Fibroblast of lung (primary cell): ENCODE measurements at regions not wholly inside any gene's neighbourhood (a gene's known extent, or its start where the extent isn't known, plus 50 kb on each side); places are given as distances from the start of the nearest gene placed in this dataset.

ENCODE experiments used
- CTCF ChIP-seq, 2 donors: IDR thresholded peaks in 1 of 2; conservative IDR thresholded peaks in 1 of 2; 1 replicate in 1 of 2; 2 replicates in 1 of 2; pipeline ENCODE4 v1.5.1; 2011 to 2012; ENCODE audit warnings: low read length in 2 of 2, control low read depth in 1 of 2, inconsistent platforms in 1 of 2, low read depth in 1 of 2, mild to moderate bottlenecking in 1 of 2
- EZH2 ChIP-seq: IDR thresholded peaks from 2 replicates; pipeline ENCODE4 v1.5.1; 2012; ENCODE audit warnings: low read length, control low read depth, mild to moderate bottlenecking; ENCODE audit errors: missing control alignments

GRCh38 chr5:144703776-144704175, 533.1 kb downstream of the KCTD16 start:
- TF ChIP-seq CTCF (conservative IDR thresholded peaks at IDR 0.05 in 1 of 2, IDR thresholded peaks at IDR 0.05 in 1 of 2; ENCODE audit: low read depth in 1 of 2, low read length in 2 of 2) (no peak), EZH2 (no peak)
